GM12872 (cell line): ENCODE measurements at regions not wholly inside any gene's neighbourhood (a gene's known extent, or its start where the extent isn't known, plus 50 kb on each side); places are given as distances from the start of the nearest gene placed in this dataset.

Source experiments
- TF ChIP-seq, protein P1 (sequence below): IDR thresholded peaks from 3 replicates; pipeline ENCODE4 v1.5.1; 2011; ENCODE audit warnings: low read depth, mild to moderate bottlenecking, low read length, moderate library complexity; ENCODE audit not compliant: insufficient read depth

DNA sequence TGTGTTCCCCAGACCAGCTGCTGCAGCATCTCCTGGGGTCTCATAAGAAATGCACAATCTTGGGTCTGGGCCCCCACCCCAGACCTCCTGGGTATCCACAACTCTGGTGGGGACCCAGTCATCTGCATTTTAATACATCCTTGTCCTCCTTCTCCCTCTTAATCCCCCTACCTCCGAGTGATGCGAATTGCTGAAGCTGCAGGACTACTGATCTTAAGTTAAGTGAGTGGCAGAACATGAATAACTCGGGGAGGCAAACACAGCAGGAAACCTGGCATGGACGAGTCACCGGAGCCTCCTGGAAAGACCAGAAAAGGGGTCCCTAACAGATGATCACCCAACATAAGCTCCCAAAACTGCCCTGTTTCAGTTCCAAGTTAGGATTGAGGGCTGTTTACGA lies 283.2 kb upstream of the MGAT5 start:
- TF ChIP-seq, protein P1, sequence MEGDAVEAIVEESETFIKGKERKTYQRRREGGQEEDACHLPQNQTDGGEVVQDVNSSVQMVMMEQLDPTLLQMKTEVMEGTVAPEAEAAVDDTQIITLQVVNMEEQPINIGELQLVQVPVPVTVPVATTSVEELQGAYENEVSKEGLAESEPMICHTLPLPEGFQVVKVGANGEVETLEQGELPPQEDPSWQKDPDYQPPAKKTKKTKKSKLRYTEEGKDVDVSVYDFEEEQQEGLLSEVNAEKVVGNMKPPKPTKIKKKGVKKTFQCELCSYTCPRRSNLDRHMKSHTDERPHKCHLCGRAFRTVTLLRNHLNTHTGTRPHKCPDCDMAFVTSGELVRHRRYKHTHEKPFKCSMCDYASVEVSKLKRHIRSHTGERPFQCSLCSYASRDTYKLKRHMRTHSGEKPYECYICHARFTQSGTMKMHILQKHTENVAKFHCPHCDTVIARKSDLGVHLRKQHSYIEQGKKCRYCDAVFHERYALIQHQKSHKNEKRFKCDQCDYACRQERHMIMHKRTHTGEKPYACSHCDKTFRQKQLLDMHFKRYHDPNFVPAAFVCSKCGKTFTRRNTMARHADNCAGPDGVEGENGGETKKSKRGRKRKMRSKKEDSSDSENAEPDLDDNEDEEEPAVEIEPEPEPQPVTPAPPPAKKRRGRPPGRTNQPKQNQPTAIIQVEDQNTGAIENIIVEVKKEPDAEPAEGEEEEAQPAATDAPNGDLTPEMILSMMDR: no peak

DNA sequence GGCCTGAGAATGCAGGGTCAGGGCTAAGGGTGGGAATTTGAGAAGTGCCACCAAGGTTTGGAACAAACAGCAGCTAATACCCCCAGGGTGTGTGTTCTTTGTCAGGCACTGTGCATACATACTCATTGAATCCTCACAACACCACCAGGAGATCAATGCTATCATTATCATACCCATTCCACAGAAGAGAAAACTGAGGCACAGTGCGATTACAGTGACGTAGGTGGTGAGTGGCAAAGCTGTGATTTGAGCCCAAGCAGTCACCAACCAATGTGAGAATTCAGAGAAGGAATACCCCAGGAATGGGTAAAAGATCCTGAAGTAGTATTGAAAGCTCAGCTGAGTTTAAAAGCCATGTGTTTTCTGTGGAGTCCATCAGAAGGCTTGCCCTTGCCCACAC lies 281.6 kb upstream of the MGAT5 start:
- TF ChIP-seq, protein P1: no peak

DNA sequence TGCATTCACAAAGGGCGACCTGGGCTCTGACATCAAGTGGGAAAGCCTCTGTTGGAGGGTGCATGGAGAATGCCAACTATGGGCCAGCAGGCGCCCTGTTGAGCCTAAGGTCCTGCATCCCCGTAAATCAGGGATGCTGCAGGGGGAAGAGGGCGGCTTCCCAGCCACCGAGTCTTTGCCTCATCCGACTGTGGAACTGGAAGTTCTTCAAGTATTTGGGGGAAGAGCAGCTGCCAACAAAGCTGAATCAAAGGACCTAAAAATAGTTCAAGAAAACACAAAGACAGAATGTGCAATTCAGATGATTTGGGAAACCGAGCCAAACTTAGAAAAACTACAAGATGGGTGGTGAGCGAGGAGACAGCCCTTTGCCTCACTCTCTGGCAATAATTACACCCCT lies 281.1 kb upstream of the MGAT5 start:
- TF ChIP-seq, protein P1: no peak

DNA sequence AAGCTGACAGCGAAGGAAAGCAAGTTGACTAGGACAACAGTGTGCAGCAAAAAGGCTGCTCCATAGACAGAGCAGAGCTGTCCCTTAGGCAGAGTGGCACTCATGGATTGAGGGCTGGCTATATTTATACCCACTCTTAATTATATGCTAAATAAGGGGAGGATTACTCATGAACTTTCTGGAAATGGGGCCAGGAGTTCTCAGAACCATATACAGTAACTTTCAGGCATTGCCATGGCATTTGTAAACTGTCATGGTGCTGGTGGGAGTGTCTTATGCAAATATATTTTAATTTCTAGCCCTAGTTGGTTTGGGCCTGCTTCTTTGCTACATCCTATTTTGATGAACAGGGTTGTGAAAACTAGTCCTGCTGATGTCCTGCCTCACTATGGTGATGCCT lies 279.5 kb upstream of the MGAT5 start:
- TF ChIP-seq, protein P1: no peak

DNA sequence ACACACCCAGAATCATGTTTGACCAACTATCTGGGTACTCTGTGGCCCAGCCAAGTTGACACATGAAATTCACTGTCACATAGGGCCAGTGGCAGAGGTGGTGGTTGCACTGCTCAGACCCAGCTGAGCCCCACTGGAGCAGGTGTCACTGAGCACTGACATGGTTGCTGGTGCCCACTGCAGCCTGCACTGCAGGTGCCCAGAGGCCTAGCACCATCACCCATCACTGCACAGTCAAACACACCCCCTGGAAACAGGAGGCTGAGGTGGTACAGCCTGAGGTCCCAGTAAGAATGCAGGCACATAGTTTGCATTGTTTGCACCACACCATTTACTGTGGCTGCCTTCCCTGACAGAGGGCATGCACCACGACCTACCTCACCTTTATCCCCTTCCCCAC lies 278.7 kb upstream of the MGAT5 start:
- TF ChIP-seq, protein P1: no peak

DNA sequence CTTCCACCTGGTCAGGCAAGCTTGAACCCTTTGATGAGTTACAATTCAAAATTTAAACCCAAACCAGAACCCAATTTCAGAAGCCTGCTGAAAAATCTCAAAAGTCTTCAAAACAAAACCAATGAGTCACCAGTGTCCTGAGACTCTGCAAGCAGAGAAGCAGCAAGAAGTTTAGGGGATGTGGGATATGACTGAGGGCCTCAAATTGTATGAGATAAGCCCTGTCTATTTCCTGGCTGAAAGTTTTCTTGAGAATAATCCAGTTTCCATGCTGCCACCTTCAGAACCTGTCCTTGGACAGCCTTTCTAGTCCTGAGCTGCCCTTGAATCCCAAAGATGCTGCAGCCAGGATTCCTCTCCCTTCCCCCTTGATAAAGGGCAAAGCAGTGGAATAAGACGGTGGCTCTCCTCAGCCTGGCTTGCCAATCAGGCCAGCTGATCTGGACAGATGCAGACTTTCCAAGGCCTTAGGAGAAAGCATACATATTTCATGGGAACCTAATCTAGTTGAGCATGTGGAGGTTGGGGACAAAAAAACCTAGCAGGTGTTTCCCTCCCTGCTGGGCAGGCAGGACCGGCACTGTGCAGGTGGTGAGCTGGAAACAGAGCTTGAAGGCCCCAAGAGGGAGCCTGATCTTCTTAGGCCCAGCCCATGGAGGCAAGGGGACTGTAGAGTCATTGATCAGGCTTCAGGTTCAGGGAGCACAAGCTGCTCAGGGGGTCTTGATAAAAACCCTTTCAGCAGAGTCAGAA lies 278.0 kb upstream of the MGAT5 start:
- TF ChIP-seq, protein P1: no peak

DNA sequence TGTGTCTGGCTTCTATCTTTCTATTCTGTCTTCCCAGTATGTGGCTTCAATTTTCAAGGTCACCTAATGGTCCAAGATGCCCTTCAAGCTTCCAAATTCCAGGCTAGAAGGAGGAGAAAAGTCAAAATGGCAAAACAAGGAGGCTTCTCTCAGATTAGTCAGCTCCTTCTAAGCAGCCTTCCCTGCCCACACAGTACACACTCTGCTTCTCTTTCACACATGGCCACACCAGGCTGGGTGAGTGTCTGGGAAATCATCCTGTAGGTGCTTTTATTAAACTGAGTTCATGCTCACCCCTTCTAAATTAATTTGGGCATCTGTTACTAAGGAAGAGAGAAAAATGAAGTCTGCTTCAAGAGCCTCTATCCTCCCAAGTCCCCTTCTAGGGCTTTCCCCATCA lies 277.2 kb upstream of the MGAT5 start:
- TF ChIP-seq, protein P1: no peak
